GM10266 (cell line): ENCODE measurements at regions not wholly inside any gene's neighbourhood (a gene's known extent, or its start where the extent isn't known, plus 50 kb on each side); places are given as distances from the start of the nearest gene placed in this dataset.

Experiments used
- DNase-seq: peaks from one replicate; pipeline ENCODE4 v3.0.0; 2012; ENCODE audit errors: extremely low spot score
- CTCF ChIP-seq: IDR thresholded peaks from 2 replicates; pipeline ENCODE4 v1.5.1; 2012; ENCODE audit warnings: mild to moderate bottlenecking, low read depth; ENCODE audit not compliant: control insufficient read depth, insufficient read depth; ENCODE audit errors: missing control alignments

GRCh38 chr5:24397601-24398000 is 247.2 kb downstream of the CDH10 start:
- no peak for DNase-seq
- TF ChIP-seq CTCF = no peak

GRCh38 chr5:24401773-24402172 is 243.0 kb downstream of the CDH10 start:
- TF ChIP-seq CTCF = no peak
- DNase-seq = no peak

- TF ChIP-seq CTCF = no peak
- DNase-seq = no peak
Observed at GRCh38 chr5:24407466-24407865, 237.3 kb downstream of the CDH10 start.

- no peak for DNase-seq
- TF ChIP-seq CTCF = no peak
Observed at GRCh38 chr5:24428345-24428744, 216.4 kb downstream of the CDH10 start.

GRCh38 chr5:24433555-24433954 is 211.2 kb downstream of the CDH10 start:
- DNase-seq = no peak
- no peak for TF ChIP-seq CTCF
